NB4 (cell line): ENCODE measurements at regions not wholly inside any gene's neighbourhood (a gene's known extent, or its start where the extent isn't known, plus 50 kb on each side); places are given as distances from the start of the nearest gene placed in this dataset.

Experiments used
- DNase-seq: peaks from one replicate; pipeline ENCODE4 v3.0.0; 2010; ENCODE audit warnings: low read depth
- H3K4me3 ChIP-seq: one replicate; pipeline ENCODE4 v1.5.1; 2011; ENCODE audit warnings: mild to moderate bottlenecking, low read depth, low read length, moderate library complexity
- MYC ChIP-seq: IDR thresholded peaks from 2 replicates; pipeline ENCODE4 v1.6.1; 2011; ENCODE audit warnings: low read depth, low read length
- POLR2A ChIP-seq: IDR thresholded peaks from 2 replicates; pipeline ENCODE4 v1.6.1; 2011; ENCODE audit warnings: mild to moderate bottlenecking; ENCODE audit not compliant: insufficient read length; ENCODE audit errors: extremely low read depth
- TF ChIP-seq, protein P1 (sequence below): IDR thresholded peaks from 2 replicates; pipeline ENCODE4 v1.6.1; 2011; ENCODE audit warnings: low read depth, low read length
- TF ChIP-seq, protein P2 (sequence below): IDR thresholded peaks from one replicate; pipeline ENCODE4 v1.5.1; 2012; ENCODE audit warnings: low read depth, low read length

GRCh38 chr1:65048335-65048734 is 82.0 kb upstream of the JAK1 start:
- DNase-seq, result no peak
- TF ChIP-seq, protein P1, sequence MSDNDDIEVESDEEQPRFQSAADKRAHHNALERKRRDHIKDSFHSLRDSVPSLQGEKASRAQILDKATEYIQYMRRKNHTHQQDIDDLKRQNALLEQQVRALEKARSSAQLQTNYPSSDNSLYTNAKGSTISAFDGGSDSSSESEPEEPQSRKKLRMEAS, result no peak
- TF ChIP-seq, protein P2, sequence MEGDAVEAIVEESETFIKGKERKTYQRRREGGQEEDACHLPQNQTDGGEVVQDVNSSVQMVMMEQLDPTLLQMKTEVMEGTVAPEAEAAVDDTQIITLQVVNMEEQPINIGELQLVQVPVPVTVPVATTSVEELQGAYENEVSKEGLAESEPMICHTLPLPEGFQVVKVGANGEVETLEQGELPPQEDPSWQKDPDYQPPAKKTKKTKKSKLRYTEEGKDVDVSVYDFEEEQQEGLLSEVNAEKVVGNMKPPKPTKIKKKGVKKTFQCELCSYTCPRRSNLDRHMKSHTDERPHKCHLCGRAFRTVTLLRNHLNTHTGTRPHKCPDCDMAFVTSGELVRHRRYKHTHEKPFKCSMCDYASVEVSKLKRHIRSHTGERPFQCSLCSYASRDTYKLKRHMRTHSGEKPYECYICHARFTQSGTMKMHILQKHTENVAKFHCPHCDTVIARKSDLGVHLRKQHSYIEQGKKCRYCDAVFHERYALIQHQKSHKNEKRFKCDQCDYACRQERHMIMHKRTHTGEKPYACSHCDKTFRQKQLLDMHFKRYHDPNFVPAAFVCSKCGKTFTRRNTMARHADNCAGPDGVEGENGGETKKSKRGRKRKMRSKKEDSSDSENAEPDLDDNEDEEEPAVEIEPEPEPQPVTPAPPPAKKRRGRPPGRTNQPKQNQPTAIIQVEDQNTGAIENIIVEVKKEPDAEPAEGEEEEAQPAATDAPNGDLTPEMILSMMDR, result no peak
- TF ChIP-seq POLR2A (no peak), MYC (no peak)
- H3K4me3 ChIP-seq, result no peak overlapping the region

DNA sequence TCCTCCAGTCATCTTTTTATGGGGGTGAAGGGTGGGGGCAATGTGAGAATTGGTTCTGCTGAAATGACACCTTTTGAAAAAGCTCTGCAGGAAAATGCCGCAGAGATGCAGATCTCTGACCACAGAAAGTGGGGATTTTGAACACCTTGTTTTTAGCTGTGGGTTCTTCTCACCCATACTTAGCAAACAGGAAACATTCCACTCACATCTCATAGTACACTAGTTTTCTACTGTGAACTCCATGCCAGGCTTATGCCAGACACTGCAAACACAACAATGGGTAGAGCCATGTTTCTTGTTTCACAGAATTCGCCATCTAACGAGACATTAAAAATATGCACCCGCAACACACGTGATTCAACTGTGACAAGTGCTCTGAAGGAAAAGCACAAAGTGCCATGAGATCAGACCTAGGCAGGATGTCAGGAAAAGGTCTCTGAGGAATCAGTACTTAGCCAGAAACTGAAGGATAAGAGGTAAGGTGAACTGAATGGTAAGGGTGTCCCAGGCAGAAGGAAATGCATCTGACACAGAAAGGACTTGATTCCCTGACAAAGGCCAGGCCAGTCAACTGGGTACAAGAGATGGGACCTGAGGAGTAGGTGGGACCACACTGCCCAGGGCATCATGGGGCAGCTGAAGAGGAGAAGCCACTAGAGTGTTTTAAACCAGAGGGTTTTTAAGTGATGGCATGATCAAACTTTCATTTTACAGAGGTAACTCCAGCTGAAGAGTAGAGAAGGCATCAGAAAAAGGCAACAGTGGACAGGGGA is 83.8 kb upstream of the JAK1 start:
- no peak for DNase-seq

GRCh38 chr1:65050735-65051134 is 84.4 kb upstream of the JAK1 start:
- no peak overlapping the region for H3K4me3 ChIP-seq
- DNase-seq, result no peak
- TF ChIP-seq MYC (no peak), POLR2A (no peak)
- TF ChIP-seq, protein P1, result no peak
- TF ChIP-seq, protein P2, result no peak

More for the DNA sequence above, 83.8 kb upstream of the JAK1 start:
- TF ChIP-seq, protein P2, result no peak
- no peak overlapping the region for H3K4me3 ChIP-seq

- H3K4me3 ChIP-seq, result no peak overlapping the region
- peak; percentile 27 for DNase-seq
- TF ChIP-seq, protein P2, result no peak
- TF ChIP-seq MYC (no peak), POLR2A (no peak)
- TF ChIP-seq, protein P1, result no peak
These were observed 88.1 kb upstream of the JAK1 start for GRCh38 chr1:65054481-65054880.

- no peak overlapping the region for H3K4me3 ChIP-seq
- peak; percentile 73 for DNase-seq
- TF ChIP-seq, protein P1, result peak; percentile 24; the same call in 1 of the 2 replicates
- TF ChIP-seq MYC (0 out of 2 replicates have a peak, but pooled peaks have one; percentile 33), POLR2A (no peak)
- TF ChIP-seq, protein P2, result no peak
These were observed 89.4 kb upstream of the JAK1 start for GRCh38 chr1:65055747-65056146.

DNA sequence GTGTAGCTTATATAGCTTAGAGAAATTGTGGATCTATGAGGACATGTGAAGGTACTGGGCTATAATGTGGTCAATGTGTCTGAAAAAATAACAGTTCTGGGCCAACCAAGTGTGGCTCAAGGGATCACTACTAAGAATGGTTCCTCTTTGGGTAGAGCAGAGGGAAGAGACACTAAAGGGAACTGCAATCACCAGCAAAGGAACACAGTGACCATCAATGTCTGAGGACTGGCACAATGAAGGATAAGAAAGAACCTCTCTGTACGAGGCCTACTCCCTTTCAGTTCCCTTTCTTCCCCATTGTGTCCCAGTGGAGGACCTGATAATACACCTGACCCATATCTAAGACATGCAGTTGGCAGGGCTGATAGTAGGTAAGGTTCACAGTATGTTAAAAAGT is 89.9 kb upstream of the JAK1 start:
- no peak overlapping the region for H3K4me3 ChIP-seq
- TF ChIP-seq, protein P2, result no peak
- TF ChIP-seq MYC, result 0 out of 2 replicates have a peak, but pooled peaks have one; percentile 1
- TF ChIP-seq, protein P1, result peak; percentile 2; the same call in 1 of the 2 replicates
- TF ChIP-seq POLR2A, result no peak
- DNase-seq, result peak; percentile 67
